Stimulated activated CD8-positive, alpha-beta memory T cell treated with anti-CD3 and anti-CD28 coated beads, Interleukin-7, amount 100 ng/mL, for 48 hours (primary cell): ENCODE measurements at regions not wholly inside any gene's neighbourhood (a gene's known extent, or its start where the extent isn't known, plus 50 kb on each side); places are given as distances from the start of the nearest gene placed in this dataset.
"Not testable (repeated sequence)": the region's sequence is repeated elsewhere in the genome, so short reads cannot be mapped to it uniquely, and the experiment has no call there.

ENCODE experiments used
- DNase-seq, 2 donors: peaks; one replicate each; pipeline ENCODE4 v3.0.0-alpha.2; 2020; ENCODE audit warnings: low read depth in 1 of 2; ENCODE audit errors: extremely low read depth in 1 of 2

DNA sequence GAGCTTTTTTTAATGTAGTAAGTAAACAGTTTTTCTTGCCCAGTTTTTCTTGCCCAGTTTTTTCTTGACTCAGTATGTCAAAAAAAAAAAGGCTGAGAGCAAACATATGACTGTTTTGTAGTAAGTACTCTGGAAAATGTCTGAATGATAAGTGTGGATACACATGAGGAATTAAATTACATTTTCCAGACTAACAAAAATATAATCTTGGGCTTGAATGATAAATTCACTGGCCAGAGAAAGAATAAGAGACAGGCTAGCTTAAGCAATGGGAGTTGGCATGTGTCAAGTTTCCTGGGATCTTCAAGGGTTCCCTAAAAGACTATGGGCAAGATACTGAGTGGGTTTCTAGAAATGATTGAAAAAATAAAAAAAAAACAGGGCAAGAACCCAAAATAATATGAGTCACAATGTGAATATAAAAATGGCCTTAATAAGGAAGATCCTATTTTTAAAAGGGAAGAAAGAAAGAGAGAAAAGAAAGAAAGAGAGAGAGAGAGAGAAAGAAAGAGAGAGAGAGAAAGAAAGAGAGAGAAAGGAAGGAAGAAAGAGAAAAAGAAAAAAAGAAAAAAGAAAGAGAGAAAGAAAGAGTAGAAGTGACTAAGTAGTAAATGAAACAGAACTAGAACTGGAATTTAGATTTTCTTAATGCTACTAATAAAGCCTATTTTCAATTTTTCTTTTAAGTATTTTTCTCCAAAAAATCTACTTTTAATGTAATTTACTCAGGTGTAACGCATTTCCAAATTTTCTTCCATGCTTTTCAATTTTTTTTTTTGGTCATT lies 60.2 kb downstream of the TFPI2 start:
- DNase-seq: no peak

DNA sequence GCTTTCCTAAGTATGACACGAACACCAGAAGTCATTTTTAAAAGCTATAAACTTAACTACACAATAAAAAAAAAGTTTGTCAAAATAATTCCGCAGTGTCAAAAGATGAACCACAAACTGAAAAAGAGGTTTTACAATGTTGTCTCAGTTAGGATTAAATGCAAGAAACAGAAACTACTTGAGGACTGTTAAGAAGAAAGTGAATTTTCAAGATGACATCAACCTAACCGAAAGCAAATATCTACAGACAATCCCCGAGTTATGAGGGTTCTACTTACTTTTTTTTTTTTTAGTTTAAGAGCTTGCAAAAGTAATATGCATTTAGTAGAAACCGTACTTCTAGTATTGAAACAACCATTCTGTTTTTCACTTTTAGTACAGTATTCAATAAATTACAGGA lies 62.3 kb downstream of the TFPI2 start:
- DNase-seq: no peak

- DNase-seq: no peak
Measured at GRCh38 chr7:93823621-93824020, 66.9 kb downstream of the TFPI2 start.

GRCh38 chr7:93821463-93821862 lies 69.1 kb downstream of the TFPI2 start:
- DNase-seq: no peak

DNA sequence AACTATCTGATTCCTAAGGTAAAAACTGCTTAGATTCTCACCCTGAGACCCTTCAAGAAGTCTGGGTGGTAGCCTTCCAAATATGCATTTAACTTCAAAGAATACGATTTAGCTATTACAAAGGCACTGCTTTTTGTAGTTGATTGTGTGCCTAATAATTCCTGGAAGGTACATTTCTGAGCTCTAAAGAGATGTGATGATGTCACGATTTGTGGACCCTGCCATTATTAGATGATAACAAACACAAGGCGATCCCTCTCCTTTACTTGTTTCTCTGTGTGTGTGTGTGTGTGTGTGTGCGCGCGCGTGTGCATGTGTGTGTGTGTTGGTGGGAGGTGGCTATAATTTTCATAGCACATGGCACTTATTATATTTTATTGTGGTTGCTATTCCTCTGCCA lies 70.9 kb downstream of the TFPI2 start:
- no peak for DNase-seq

DNA sequence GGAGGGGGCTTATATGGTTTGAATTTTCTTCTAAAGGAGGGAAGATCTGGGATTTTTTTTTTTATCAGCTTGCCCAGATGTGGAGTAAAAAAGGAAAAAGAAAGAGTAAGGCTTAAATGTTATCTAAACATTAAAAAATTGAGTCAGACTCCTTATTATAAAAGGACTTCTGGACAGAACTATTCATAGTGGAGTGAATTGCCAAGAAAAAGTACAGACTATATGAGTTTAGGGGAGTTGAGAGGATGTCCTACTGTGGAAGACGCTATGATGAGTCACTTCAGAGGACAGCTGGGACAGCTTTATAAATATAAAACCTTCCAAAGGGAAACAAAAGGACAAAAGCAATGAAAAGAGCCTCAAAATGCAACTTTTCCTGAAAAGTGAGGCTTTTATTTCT lies 73.0 kb downstream of the TFPI2 start:
- DNase-seq: no peak

GRCh38 chr7:93817004-93817403 lies 73.5 kb downstream of the TFPI2 start:
- no peak for DNase-seq

GRCh38 chr7:93813514-93813913 lies 77.0 kb downstream of the TFPI2 start:
- DNase-seq: no peak

GRCh38 chr7:93812061-93812460 lies 78.5 kb downstream of the TFPI2 start:
- DNase-seq: no peak

DNA sequence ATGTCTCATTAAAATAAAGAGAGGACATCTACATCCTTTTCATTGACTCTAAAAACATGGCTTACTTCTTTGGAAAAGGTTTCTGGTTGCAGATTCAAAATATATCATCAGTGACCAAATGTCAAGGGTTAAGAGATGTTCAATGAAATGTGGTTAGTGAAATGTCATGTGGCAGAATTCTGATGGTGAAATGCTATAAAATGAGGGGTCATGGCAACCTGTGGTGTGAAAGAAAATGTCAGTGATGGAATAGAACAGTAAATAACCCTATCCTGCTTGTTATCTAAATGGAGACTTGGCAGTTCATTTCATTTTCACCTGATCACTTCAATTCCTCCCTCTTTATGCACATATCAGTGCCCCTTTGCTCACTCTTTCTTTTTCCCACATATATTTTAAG lies 79.4 kb downstream of the TFPI2 start:
- DNase-seq: no peak

GRCh38 chr7:93810561-93810960 lies 80.0 kb downstream of the TFPI2 start:
- no peak for DNase-seq

DNA sequence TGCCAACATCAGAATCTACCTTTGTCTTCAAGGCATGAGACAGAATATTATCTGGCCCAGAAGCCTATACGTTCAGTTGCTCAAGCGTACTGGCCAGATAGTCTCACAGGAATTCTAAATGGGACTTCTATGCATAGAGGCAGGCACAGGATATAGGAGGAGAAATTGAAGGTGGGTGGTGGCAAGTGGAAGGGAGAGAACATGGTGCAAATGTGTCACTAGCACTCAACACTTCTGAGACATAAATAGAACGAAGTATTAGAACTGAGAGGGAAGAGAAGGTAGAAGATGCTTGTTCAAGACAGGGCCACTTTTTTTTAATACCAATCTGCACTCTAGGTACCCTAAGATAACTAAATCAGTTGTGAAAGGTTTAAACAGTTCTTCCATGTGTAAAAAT lies 85.8 kb downstream of the TFPI2 start:
- DNase-seq: no peak

- DNase-seq: no peak
Measured at GRCh38 chr7:93799750-93800357, 90.7 kb downstream of the TFPI2 start.

- not testable (repeated sequence) for DNase-seq
Measured at GRCh38 chr7:93793084-93793697, 97.4 kb downstream of the TFPI2 start.

- DNase-seq: no peak
Measured at GRCh38 chr7:93779115-93779514, 111.4 kb downstream of the TFPI2 start.

DNA sequence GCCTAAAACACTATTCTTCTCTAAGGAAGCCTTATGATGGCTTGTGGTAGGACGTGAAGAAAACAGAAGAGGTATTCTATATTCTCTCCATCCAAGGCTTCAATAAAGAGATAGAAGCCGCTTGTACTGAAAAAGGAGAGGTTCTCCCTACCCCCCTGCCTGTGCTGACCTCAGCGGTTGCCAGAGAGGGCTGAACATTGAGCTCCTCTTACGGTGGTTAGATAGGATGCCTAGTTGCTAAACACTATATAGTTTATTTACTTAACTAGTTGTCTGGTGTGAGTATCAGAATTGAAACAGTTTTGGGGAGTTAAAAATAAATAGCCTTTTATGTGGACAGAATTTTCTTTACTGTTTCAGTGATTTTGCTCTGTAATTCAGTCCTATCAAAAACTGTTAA lies 112.2 kb downstream of the TFPI2 start:
- no peak for DNase-seq

DNA sequence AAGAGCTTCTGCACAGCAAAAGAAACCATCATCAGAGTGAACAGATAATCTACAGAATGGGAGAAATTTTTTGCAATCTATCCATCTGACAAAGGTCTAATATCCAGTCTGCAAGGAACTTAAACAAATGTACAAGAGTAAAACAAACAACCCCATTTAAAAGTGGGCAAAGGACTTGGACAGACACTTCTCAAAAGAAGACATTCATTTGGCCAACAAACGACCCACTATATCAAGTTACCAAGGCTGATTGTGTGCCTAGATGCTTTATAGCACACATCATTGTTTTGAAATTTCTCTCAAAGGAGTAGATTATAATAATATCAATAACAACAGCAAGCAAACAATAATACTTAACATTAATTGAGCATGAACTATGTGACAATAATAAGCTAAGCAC lies 117.1 kb downstream of the TFPI2 start:
- no peak for DNase-seq

- no peak for DNase-seq
Measured at GRCh38 chr7:93765475-93765874, 125.1 kb downstream of the TFPI2 start.

DNA sequence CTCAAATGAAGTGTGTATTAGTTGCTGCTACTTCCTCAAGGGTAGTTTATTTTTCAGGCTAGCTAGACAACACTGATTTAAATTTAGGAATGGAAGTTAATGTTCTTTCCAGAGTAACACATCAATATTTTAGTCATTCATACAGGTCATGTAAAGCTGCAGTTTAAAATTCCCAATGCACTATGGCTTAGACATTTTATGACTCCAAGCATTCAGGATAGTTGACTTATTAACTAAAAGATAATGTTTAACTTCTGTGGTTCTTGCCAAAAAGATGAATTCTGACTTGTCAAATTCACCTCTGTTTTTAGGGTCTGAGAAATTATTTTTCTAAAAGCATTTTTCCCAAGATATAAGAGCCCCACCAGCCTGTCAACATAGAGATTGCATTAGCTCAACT lies 131.9 kb downstream of the TFPI2 start:
- no peak for DNase-seq

DNA sequence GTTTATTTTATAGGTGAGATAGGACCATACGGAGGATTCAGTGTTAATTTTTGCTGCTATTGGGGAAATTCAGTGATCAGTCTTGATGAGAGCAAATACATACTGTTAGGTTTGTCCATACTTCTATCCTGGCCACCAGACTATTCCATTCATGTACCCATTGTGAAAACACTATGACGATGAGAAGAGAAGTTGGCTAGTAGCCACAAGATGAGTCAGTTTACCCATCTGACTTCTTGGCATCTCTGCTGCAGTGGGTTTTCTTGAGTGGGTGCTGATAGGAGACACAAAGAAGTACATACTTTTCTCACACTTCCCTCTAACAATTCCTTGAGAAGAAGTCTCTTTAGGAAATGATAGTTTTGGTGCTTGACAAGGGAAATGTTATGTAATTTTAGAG lies 133.1 kb downstream of the TFPI2 start:
- DNase-seq: no peak

- DNase-seq: no peak
Measured at GRCh38 chr7:93756890-93757289, 133.7 kb downstream of the TFPI2 start.

DNA sequence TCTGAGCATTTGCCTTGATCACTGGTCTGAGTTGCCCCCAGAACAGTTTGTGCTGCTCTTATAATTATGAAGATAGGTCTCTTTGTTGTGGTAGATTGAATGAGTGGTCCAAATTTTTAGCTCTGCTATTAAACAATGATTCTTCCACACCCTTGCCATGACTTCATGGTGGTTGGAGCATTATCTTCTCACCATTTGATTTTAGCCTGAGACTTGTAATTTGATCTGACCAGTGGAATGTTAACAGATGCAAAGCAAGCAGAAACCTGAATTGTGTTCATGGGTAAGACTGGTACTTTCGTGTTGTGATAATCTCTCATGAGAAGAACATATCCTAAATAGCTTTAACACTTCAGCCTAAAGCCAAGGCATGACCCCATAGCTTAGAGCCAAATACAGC lies 139.1 kb downstream of the TFPI2 start:
- no peak for DNase-seq
